ENCODE measurements at regions not wholly inside any gene's neighbourhood (a gene's known extent, or its start where the extent isn't known, plus 50 kb on each side); places are given as distances from the start of the nearest gene placed in this dataset.

- TF ChIP-seq CTCF (IDR thresholded peaks at IDR 0.05 in 8 of 11, conservative IDR thresholded peaks at IDR 0.05 in 3 of 11) (no peak), POLR2AphosphoS5 (IDR thresholded peaks at IDR 0.05) (no peak), POLR2A (IDR thresholded peaks at IDR 0.05) (no peak)
Observed at GRCh38 chrX:39052751-39053150, 251.5 kb downstream of the MID1IP1 start.

All from spleen (tissue), 7 donors.